ENCODE measurements at regions not wholly inside any gene's neighbourhood (a gene's known extent, or its start where the extent isn't known, plus 50 kb on each side); places are given as distances from the start of the nearest gene placed in this dataset.

- no peak overlapping the region for H2BK12ac ChIP-seq (ENCODE audit: low read depth, low read length)
Measured at GRCh38 chr9:14380061-14380836, 66.3 kb upstream of the NFIB start.

More at GRCh38 chr9:14380061-14380836, 66.3 kb upstream of the NFIB start:
- Histone ChIP-seq H2BK20ac (ENCODE audit: low read length) (no peak overlapping the region), H2BK5ac (ENCODE audit: low read depth, low read length) (no peak overlapping the region), H3K27ac (ENCODE audit: low read depth, low read length) (no peak overlapping the region), H3K36me3 (ENCODE audit: control insufficient read depth in 2 of 4, insufficient read depth in 4 of 4, low read length in 3 of 4) (no peaks in the 10 kb centered on the region), H3K14ac (ENCODE audit: insufficient read length) (no peak overlapping the region), H2AK5ac (ENCODE audit: low read depth, low read length) (no peak overlapping the region), H3K23me2 (ENCODE audit: low read depth, low read length) (no peaks in the 10 kb centered on the region), H2AFZ (ENCODE audit: low read length) (peak overlapping the region; percentile 41), H3K9me3 (ENCODE audit: insufficient read depth in 2 of 2, low read depth in 1 of 2, low read length in 1 of 2) (peaks cover 0 to 2% of the 10 kb centered on the region in 2 experiments; a peak in 1 of 4 replicates), H3K79me1 (ENCODE audit: low read depth, low read length) (no peaks in the 10 kb centered on the region), H3K4ac (replicated peaks; ENCODE audit: insufficient read length, low read depth, low read length) (no peak overlapping the region), H4K20me1 (replicated peaks in 1 of 2; ENCODE audit: control insufficient read depth in 1 of 2, insufficient read depth in 2 of 2, low read length in 2 of 2) (no peaks in the 10 kb centered on the region), H4K91ac (replicated peaks; ENCODE audit: insufficient read length, low read length) (no peak overlapping the region), H3K23ac (ENCODE audit: insufficient read length) (no peak overlapping the region), H3K4me1 (replicated peaks in 1 of 4; ENCODE audit: control insufficient read depth in 3 of 4, insufficient read depth in 4 of 4, low read length in 3 of 4) (no peaks in the 10 kb centered on the region), H4K5ac (ENCODE audit: insufficient read length, low read depth, low read length) (no peak overlapping the region), H2BK15ac (ENCODE audit: low read length) (no peak overlapping the region), H3K4me3 (ENCODE audit: extremely low read depth in 1 of 4, insufficient read depth in 2 of 4, low read depth in 3 of 4, low read length in 4 of 4) (no peak overlapping the region), H3K9ac (replicated peaks in 1 of 4; ENCODE audit: extremely low read depth in 1 of 4, low read depth in 3 of 4, low read length in 3 of 4) (no peak overlapping the region), H3K18ac (ENCODE audit: extremely low read depth, low read length) (no peak overlapping the region), H2BK120ac (replicated peaks; ENCODE audit: low read depth, low read length) (no peak overlapping the region), H3K27me3 (replicated peaks in 1 of 4; ENCODE audit: control insufficient read depth in 3 of 4, extremely low read depth in 1 of 4, insufficient read depth in 3 of 4, low read length in 3 of 4) (no peaks in the 10 kb centered on the region; a peak in 1 of 7 replicates), H3K79me2 (ENCODE audit: control insufficient read depth in 1 of 2, insufficient read depth in 2 of 2, low read length in 2 of 2) (no peaks in the 10 kb centered on the region), H4K8ac (ENCODE audit: extremely low read depth, insufficient read depth, low read length) (no peak overlapping the region), H3K56ac (replicated peaks; ENCODE audit: insufficient read length, low read depth, low read length) (no peak overlapping the region), H3K4me2 (ENCODE audit: insufficient read depth in 1 of 2, low read depth in 2 of 2, low read length in 2 of 2) (no peak overlapping the region)
- TF ChIP-seq MAX (IDR thresholded peaks at IDR 0.05) = no peak
- no peak for TF ChIP-seq NANOG (IDR thresholded peaks at IDR 0.05; ENCODE audit: insufficient read depth, low read depth, low read length, poor library complexity, severe bottlenecking)
- FAIRE-seq (no peak), DNase-seq (ENCODE audit: low read depth in 1 of 2, low spot score in 2 of 2) (no peak)
- ChIA-PET CTCF (ENCODE audit: partially characterized antibody) (interaction anchor here (1.8 to 2.3 kb wide), 3 partner anchors 20 to 63 kb away, joined by 5 to 9 read pairs (median 6); no protein-coding TSS in a partner anchor), POLR2A (ENCODE audit: partially characterized antibody) (interaction anchor here (1.2 kb wide), 1 partner anchor 48 kb away, joined by 3 read pairs; no protein-coding TSS in a partner anchor)
- 90% methylated on average over 3 of the region's 3 CpGs; no CpG with 5 or more reads in 1 of the 2 experiments for WGBS, 2 experiments (ENCODE audit: extremely low coverage in 1 of 2, insufficient coverage in 1 of 2, insufficient read length in 1 of 2, insufficient replicate concordance in 2 of 2, low coverage in 1 of 2, low lambda C conversion rate in 2 of 2, missing lambda C conversion rate in 1 of 2)
